Esophagus muscularis mucosa (tissue), 4 donors: ENCODE measurements at regions not wholly inside any gene's neighbourhood (a gene's known extent, or its start where the extent isn't known, plus 50 kb on each side); places are given as distances from the start of the nearest gene placed in this dataset.

ENCODE experiments used
- DNase-seq: peaks from one replicate; pipeline ENCODE4 v3.0.0-alpha.2; 2017; ENCODE audit errors: extremely low spot score
- H3K27ac ChIP-seq, 4 donors: fragments of 200-600 bp; sonication (generic); replicated peaks in 1 of 4; 1 replicate in 3 of 4; 2 replicates in 1 of 4; pipeline ENCODE4 v1.5.1; 2016 to 2019; ENCODE audit warnings: mild to moderate bottlenecking in 1 of 4
- H3K27me3 ChIP-seq, 4 donors: fragments of 200-600 bp; sonication (generic); one replicate each; pipeline versions ENCODE4 v1.5.1 to v1.6.0; 2016 to 2019
- H3K36me3 ChIP-seq, 4 donors: fragments of 200-600 bp; sonication (generic); one replicate each; pipeline ENCODE4 v1.5.1; 2016 to 2019
- H3K4me1 ChIP-seq, 4 donors: fragments of 200-600 bp; sonication (generic); one replicate each; pipeline ENCODE4 v1.5.1; 2016 to 2019
- H3K4me3 ChIP-seq, 4 donors: fragments of 200-600 bp; sonication (generic); 1 replicate in 2 of 4; 2 replicates in 2 of 4; pipeline ENCODE4 v1.5.1; 2016 to 2019; ENCODE audit warnings: mild to moderate bottlenecking in 4 of 4, moderate library complexity in 1 of 4
- H3K9me3 ChIP-seq, 4 donors: fragments of 200-600 bp; sonication (generic); 1 replicate in 3 of 4; 2 replicates in 1 of 4; pipeline ENCODE4 v1.5.1; 2016 to 2019
- CTCF ChIP-seq, 3 experiments: fragments of 200-600 bp in 2 of 3; fragments of 450-650 bp in 1 of 3; sonication (generic) in 2 of 3; IDR thresholded peaks; one replicate each; pipeline ENCODE4 v1.5.1; 2017 to 2019; ENCODE audit warnings: antibody characterized with exemption in 3 of 3, mild to moderate bottlenecking in 2 of 3, moderate library complexity in 1 of 3
- EP300 ChIP-seq: sonication (generic); formaldehyde crosslinking; IDR thresholded peaks from one replicate; pipeline ENCODE4 v1.6.1; 2017; ENCODE audit warnings: antibody characterized with exemption
- POLR2A ChIP-seq: fragments of 450-650 bp; IDR thresholded peaks from one replicate; pipeline ENCODE4 v1.6.1; 2017; ENCODE audit warnings: antibody characterized with exemption, moderate library complexity, mild to moderate bottlenecking, low read depth
- POLR2AphosphoS5 ChIP-seq, 2 donors: sonication (generic); formaldehyde crosslinking; IDR thresholded peaks; one replicate each; pipeline ENCODE4 v1.6.1; 2017; ENCODE audit warnings: antibody characterized with exemption in 2 of 2
- WGBS: methylation state at CpG from one replicate; pipeline ENCODE4 v1.1.5; 2018; 5-methylcytosine and 5-hydroxymethylcytosine counted together
- intact Hi-C: fragments of 100-400 bp; cut with DNase I; formaldehyde crosslinking; loops from one replicate; pipeline ENCODE4 v1.15.1; 2023

GRCh38 chr5:174625591-174626350, 98.6 kb upstream of the MSX2 start:
- H3K4me1 ChIP-seq, result no peaks in the 10 kb centered on the region
- no peaks in the 10 kb centered on the region for H3K9me3 ChIP-seq
- WGBS, result 53% methylated on average over 11 of the region's 11 CpGs
- no peak for DNase-seq
- H3K27ac ChIP-seq, result no peak overlapping the region
- TF ChIP-seq CTCF (IDR thresholded peaks at IDR 0.05), result no peak
- no peak for TF ChIP-seq POLR2AphosphoS5 (IDR thresholded peaks at IDR 0.05)
- no peak for TF ChIP-seq EP300
- TF ChIP-seq POLR2A, result no peak
- H3K4me3 ChIP-seq, result no peak overlapping the region
- peaks cover 0 to 17% (median 0%) of the 10 kb centered on the region in 4 donors for H3K27me3 ChIP-seq
- no peaks in the 10 kb centered on the region for H3K36me3 ChIP-seq
- intact Hi-C loops, result no loop called here

GRCh38 chr5:174626369-174626920, 97.9 kb upstream of the MSX2 start:
- Histone ChIP-seq H3K9me3 (no peaks in the 10 kb centered on the region), H3K27me3 (peaks cover 0 to 17% (median 0%) of the 10 kb centered on the region in 4 donors), H3K27ac (no peak overlapping the region), H3K36me3 (no peaks in the 10 kb centered on the region), H3K4me1 (no peaks in the 10 kb centered on the region), H3K4me3 (no peak overlapping the region)
- TF ChIP-seq CTCF (IDR thresholded peaks at IDR 0.05) (no peak), EP300 (no peak), POLR2AphosphoS5 (IDR thresholded peaks at IDR 0.05) (no peak), POLR2A (no peak)
- DNase-seq, result no peak
- 58% methylated on average over 7 of the region's 7 CpGs for WGBS
- intact Hi-C loops, result no loop called here

GRCh38 chr5:174636094-174636493, 88.3 kb upstream of the MSX2 start:
- TF ChIP-seq CTCF (IDR thresholded peaks at IDR 0.05), result no peak
- TF ChIP-seq EP300, result no peak
- no peak for TF ChIP-seq POLR2A
- TF ChIP-seq POLR2AphosphoS5 (IDR thresholded peaks at IDR 0.05), result no peak
- no peaks in the 10 kb centered on the region for H3K9me3 ChIP-seq
- no peaks in the 10 kb centered on the region for H3K4me1 ChIP-seq
- no peak overlapping the region for H3K27ac ChIP-seq
- no peak overlapping the region for H3K4me3 ChIP-seq
- intact Hi-C loops, result no loop called here
- WGBS, result 59% methylated on average over 5 of the region's 6 CpGs
- no peaks in the 10 kb centered on the region for H3K36me3 ChIP-seq
- H3K27me3 ChIP-seq, result peaks cover 0 to 7% (median 0%) of the 10 kb centered on the region in 4 donors
- no peak for DNase-seq

- no peak overlapping the region for H3K27ac ChIP-seq
- H3K27me3 ChIP-seq, result no peaks in the 10 kb centered on the region
- H3K9me3 ChIP-seq, result peaks cover 0 to 15% (median 9%) of the 10 kb centered on the region in 4 donors
- WGBS, result 50% methylated on average over 4 of the region's 4 CpGs
- H3K4me3 ChIP-seq, result no peak overlapping the region
- intact Hi-C loops, result no loop called here
- H3K4me1 ChIP-seq, result no peaks in the 10 kb centered on the region
- DNase-seq, result no peak
- H3K36me3 ChIP-seq, result no peaks in the 10 kb centered on the region
- TF ChIP-seq POLR2A (no peak), POLR2AphosphoS5 (IDR thresholded peaks at IDR 0.05) (no peak), EP300 (no peak), CTCF (IDR thresholded peaks at IDR 0.05) (no peak)
These were observed 81.5 kb upstream of the MSX2 start for GRCh38 chr5:174642816-174643405.
